B cell (primary cell): ENCODE measurements at regions not wholly inside any gene's neighbourhood (a gene's known extent, or its start where the extent isn't known, plus 50 kb on each side); places are given as distances from the start of the nearest gene placed in this dataset.

Experiments
- ATAC-seq: fragments of 200-7000 bp; cut with Tn5 transposase; one replicate; pipeline ENCODE4 v1.10.0; 2021; ENCODE audit warnings: low read depth, mild to moderate bottlenecking, moderate number of reproducible peaks, moderate library complexity
- CTCF ChIA-PET: fragments of 350-600 bp; sonication (Branson Sonifier 250); formaldehyde crosslinking; loops from one replicate; lab custom pipeline; 2021; ENCODE audit warnings: antibody characterized with exemption, inconsistent platforms; lab: Charles Lee
- POLR2A ChIA-PET: fragments of 350-600 bp; sonication (Branson Sonifier 250); formaldehyde crosslinking; loops from one replicate; lab custom pipeline; 2021; ENCODE audit warnings: antibody characterized with exemption; lab: Charles Lee
- DNase-seq: peaks from one replicate; pipeline ENCODE4 v3.0.0; 2013
- H2AFZ ChIP-seq: 2 replicates; pipeline ENCODE4 v1.6.1; 2012; ENCODE audit warnings: mild to moderate bottlenecking, low read depth, low read length; ENCODE audit not compliant: insufficient read depth, poor library complexity, severe bottlenecking
- H3K27ac ChIP-seq, 2 donors: 1 replicate in 1 of 2; 2 replicates in 1 of 2; pipeline ENCODE4 v1.5.1; 2012 to 2013; ENCODE audit warnings: low read length in 2 of 2, mild to moderate bottlenecking in 2 of 2, moderate library complexity in 1 of 2
- H3K27me3 ChIP-seq, 4 experiments: fragments of 200-600 bp in 1 of 4; sonication (generic) in 1 of 4; replicated peaks in 1 of 4; 1 replicate in 2 of 4; 2 replicates in 2 of 4; pipeline versions ENCODE4 v1.6.1 to v1.7.0; 2013 to 2016; ENCODE audit warnings: low read length in 3 of 4, mild to moderate bottlenecking in 2 of 4, mixed read lengths in 1 of 4, moderate library complexity in 1 of 4; ENCODE audit not compliant: insufficient read depth in 4 of 4, control insufficient read depth in 3 of 4; ENCODE audit errors: control extremely low read depth in 1 of 4
- H3K36me3 ChIP-seq, 2 experiments: replicated peaks in 1 of 2; 1 replicate in 1 of 2; 2 replicates in 1 of 2; pipeline versions ENCODE4 v1.6.1 to v1.7.1; 2013; ENCODE audit warnings: low read length in 1 of 2; ENCODE audit not compliant: insufficient read depth in 2 of 2, control insufficient read depth in 1 of 2; ENCODE audit errors: control extremely low read depth in 1 of 2, extremely low read depth in 1 of 2
- H3K4me1 ChIP-seq, 2 donors: fragments of 200-600 bp in 1 of 2; sonication (generic) in 1 of 2; 1 replicate in 1 of 2; 2 replicates in 1 of 2; pipeline versions ENCODE4 v1.5.1 to v1.6.1; 2013 to 2017; ENCODE audit warnings: low read length in 2 of 2; ENCODE audit not compliant: control insufficient read depth in 2 of 2, insufficient read depth in 2 of 2
- H3K4me2 ChIP-seq: replicated peaks from 2 replicates; pipeline ENCODE3; 2012; ENCODE audit warnings: mild to moderate bottlenecking, low read depth, low read length; ENCODE audit not compliant: poor library complexity, severe bottlenecking
- H3K4me3 ChIP-seq, 5 experiments: fragments of 200-600 bp in 1 of 5; sonication (generic) in 1 of 5; 1 replicate in 3 of 5; 2 replicates in 2 of 5; pipeline versions ENCODE4 v1.5.1 to v1.7.0; 2011 to 2016; ENCODE audit warnings: low read length in 4 of 5, mild to moderate bottlenecking in 4 of 5, low read depth in 2 of 5, control low read depth in 1 of 5, moderate library complexity in 1 of 5; ENCODE audit not compliant: insufficient read depth in 1 of 5; ENCODE audit errors: control extremely low read depth in 1 of 5, extremely low read depth in 1 of 5
- H3K79me2 ChIP-seq: fragments of 200-600 bp; sonication (generic); one replicate; pipeline ENCODE4 v1.6.0; 2016; ENCODE audit warnings: low read length; ENCODE audit not compliant: control insufficient read depth, insufficient read depth
- H3K9ac ChIP-seq: fragments of 200-600 bp; sonication (generic); 2 replicates; pipeline ENCODE4 v1.6.1; 2017; ENCODE audit warnings: mild to moderate bottlenecking, low read length, moderate library complexity
- H3K9me3 ChIP-seq, 3 donors: one replicate each; pipeline versions ENCODE4 v1.6.1 to v1.7.1; 2013; ENCODE audit warnings: low read length in 2 of 3; ENCODE audit not compliant: control insufficient read depth in 2 of 3, insufficient read depth in 1 of 3; ENCODE audit errors: control extremely low read depth in 1 of 3
- H4K20me1 ChIP-seq: 2 replicates; pipeline ENCODE4 v1.6.0; 2012; ENCODE audit warnings: mild to moderate bottlenecking, low read length; ENCODE audit not compliant: insufficient read depth, control insufficient read depth, poor library complexity, severe bottlenecking
- H3K27ac Mint-ChIP-seq: one replicate; pipeline ENCODE4 v1.8.0; 2021; ENCODE audit warnings: mixed read lengths
- H3K27me3 Mint-ChIP-seq: one replicate; pipeline ENCODE4 v1.8.0; 2021; ENCODE audit warnings: mixed read lengths
- H3K4me1 Mint-ChIP-seq: one replicate; pipeline ENCODE4 v1.8.0; 2021; ENCODE audit warnings: mixed read lengths
- H3K4me3 Mint-ChIP-seq: one replicate; pipeline ENCODE4 v1.8.0; 2021; ENCODE audit warnings: mixed read lengths
- H3K9me3 Mint-ChIP-seq: one replicate; pipeline ENCODE4 v1.8.0; 2022; ENCODE audit warnings: mixed read lengths; ENCODE audit not compliant: insufficient read depth
- CTCF ChIP-seq: fragments of 200-600 bp; IDR thresholded peaks from one replicate; pipeline ENCODE4 v1.8.0; 2022; ENCODE audit warnings: antibody characterized with exemption, mild to moderate bottlenecking
- EZH2 ChIP-seq: IDR thresholded peaks from 2 replicates; pipeline ENCODE4 v1.6.1; 2012; ENCODE audit warnings: borderline replicate concordance, low read depth, mild to moderate bottlenecking, moderate library complexity, low read length; ENCODE audit not compliant: insufficient read depth, poor library complexity, severe bottlenecking
- WGBS: methylation state at CpG from one replicate; pipeline ENCODE4 v1.1.5; 2013; ENCODE audit warnings: missing lambda C conversion rate; ENCODE audit not compliant: insufficient coverage; 5-methylcytosine and 5-hydroxymethylcytosine counted together
- intact Hi-C: fragments of 100-400 bp; cut with micrococcal nuclease; formaldehyde crosslinking; loops from one replicate; pipeline ENCODE4 v1.10.0; 2022

DNA sequence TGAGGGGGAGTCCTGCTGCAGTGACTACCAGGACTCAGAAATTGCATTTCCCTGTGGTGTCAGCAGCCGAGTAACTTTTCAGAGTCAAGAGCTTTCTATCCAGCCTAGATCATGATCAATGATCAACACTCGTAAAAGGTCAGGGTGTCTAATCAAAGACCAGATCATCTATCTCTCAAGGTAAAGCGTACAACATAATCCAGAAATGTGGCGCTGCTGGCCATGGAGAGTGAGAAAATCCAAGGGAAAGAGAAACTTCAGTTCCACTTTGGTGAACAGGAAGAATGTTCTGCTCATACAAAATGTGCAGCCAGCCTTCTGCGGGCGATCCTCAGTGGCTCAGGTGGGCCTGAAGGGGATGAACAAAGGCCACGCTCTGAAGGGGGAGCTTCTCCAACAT, 1005.8 kb upstream of the NR2F2 start:
- Mint-ChIP-seq H3K27me3 (no peaks in the 10 kb centered on the region), H3K9me3 (peaks cover 4% of the 10 kb centered on the region), H3K4me3 (no peak overlapping the region), H3K27ac (no peak overlapping the region), H3K4me1 (no peaks in the 10 kb centered on the region)
- H3K9ac ChIP-seq = no peak overlapping the region
- H3K79me2 ChIP-seq = no peaks in the 10 kb centered on the region
- POLR2A ChIA-PET = no interaction called here
- ATAC-seq (no peak), DNase-seq (no peak)
- no peaks in the 10 kb centered on the region for H3K36me3 ChIP-seq
- H3K4me1 ChIP-seq = no peaks in the 10 kb centered on the region
- no peak overlapping the region for H3K4me2 ChIP-seq
- no peaks in the 10 kb centered on the region for H4K20me1 ChIP-seq
- intact Hi-C loops = no loop called here
- H3K27me3 ChIP-seq = no peaks in the 10 kb centered on the region
- H2AFZ ChIP-seq = no peak overlapping the region
- 90% methylated on average over 4 of the region's 7 CpGs for WGBS
- TF ChIP-seq EZH2 (no peak), CTCF (no peak)
- CTCF ChIA-PET = no interaction called here
- no peak overlapping the region for H3K27ac ChIP-seq
- peaks cover 0 to 4% (median 0%) of the 10 kb centered on the region in 3 donors for H3K9me3 ChIP-seq
- H3K4me3 ChIP-seq = no peak overlapping the region

DNA sequence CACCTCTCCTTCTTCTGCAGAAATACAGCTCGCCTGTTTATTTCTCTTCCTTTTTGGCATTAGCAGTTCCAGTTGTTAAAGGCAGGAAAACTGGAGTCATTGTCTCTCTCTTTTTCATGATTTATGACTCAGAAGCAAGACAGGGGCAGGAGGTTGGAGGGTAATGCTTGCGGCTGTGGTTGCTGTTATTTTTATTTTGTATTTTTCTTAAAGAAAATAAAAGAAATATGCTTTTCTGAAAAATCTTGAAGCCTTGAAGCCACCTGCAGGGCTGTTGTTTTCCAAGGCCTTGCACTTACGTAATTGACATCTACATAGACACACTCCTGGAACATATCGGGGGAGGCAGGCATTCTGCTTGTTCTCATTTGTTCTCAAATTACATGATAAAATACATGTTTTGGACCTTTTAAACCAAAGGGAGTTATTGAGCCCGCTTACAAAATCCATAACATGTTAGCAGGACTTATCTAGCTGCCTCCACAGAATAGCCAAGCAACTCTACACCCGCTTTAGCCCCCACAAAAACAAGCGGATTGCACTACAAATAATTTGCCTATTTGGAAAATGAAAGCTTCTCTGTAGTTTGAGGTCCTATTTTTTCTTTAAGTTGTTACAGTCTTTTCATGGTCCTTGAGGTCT, 1004.6 kb upstream of the NR2F2 start:
- H3K27ac Mint-ChIP-seq = no peak overlapping the region
- no peak overlapping the region for H3K4me3 Mint-ChIP-seq
- Histone ChIP-seq H3K79me2 (no peaks in the 10 kb centered on the region), H3K4me3 (no peak overlapping the region), H3K9ac (no peak overlapping the region), H3K4me1 (no peaks in the 10 kb centered on the region), H3K9me3 (peaks cover 0 to 4% (median 0%) of the 10 kb centered on the region in 3 donors), H3K27ac (no peak overlapping the region), H4K20me1 (no peaks in the 10 kb centered on the region), H3K27me3 (no peaks in the 10 kb centered on the region), H3K4me2 (no peak overlapping the region), H3K36me3 (no peaks in the 10 kb centered on the region), H2AFZ (no peak overlapping the region)
- no peak for DNase-seq
- no peak for ATAC-seq
- intact Hi-C loops = no loop called here
- H3K4me1 Mint-ChIP-seq = no peaks in the 10 kb centered on the region
- peaks cover 2% of the 10 kb centered on the region for H3K9me3 Mint-ChIP-seq
- no CpG with 5 or more reads among the region's 7 CpGs for WGBS
- CTCF ChIA-PET = no interaction called here
- POLR2A ChIA-PET = no interaction called here
- no peak for TF ChIP-seq EZH2
- TF ChIP-seq CTCF = no peak
- no peaks in the 10 kb centered on the region for H3K27me3 Mint-ChIP-seq
